ENCODE measurements at regions not wholly inside any gene's neighbourhood (a gene's known extent, or its start where the extent isn't known, plus 50 kb on each side); places are given as distances from the start of the nearest gene placed in this dataset.

DNA sequence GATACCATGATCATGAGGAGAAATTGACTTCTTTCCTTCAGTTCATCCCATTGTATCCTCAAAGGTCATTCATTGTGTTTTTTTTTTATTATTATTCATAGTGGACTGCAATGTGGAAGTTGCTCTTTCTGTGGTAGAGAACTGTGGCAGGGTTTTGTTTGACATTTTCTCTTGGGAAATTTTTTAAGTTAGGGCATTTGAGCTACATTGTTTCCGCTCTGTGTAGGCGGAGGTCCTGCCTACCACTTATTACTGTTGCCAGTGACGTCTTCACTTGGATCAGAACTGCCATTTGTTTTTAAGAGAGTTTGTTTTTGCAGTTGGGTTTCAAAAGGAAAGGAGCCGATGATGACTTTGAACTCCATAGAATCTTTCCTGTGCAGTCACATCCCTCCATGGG is 287.4 kb upstream of the FMN2 start:
- no peak for DNase-seq (ENCODE audit: extremely low read depth, low read depth)
- TF ChIP-seq, protein P1, sequence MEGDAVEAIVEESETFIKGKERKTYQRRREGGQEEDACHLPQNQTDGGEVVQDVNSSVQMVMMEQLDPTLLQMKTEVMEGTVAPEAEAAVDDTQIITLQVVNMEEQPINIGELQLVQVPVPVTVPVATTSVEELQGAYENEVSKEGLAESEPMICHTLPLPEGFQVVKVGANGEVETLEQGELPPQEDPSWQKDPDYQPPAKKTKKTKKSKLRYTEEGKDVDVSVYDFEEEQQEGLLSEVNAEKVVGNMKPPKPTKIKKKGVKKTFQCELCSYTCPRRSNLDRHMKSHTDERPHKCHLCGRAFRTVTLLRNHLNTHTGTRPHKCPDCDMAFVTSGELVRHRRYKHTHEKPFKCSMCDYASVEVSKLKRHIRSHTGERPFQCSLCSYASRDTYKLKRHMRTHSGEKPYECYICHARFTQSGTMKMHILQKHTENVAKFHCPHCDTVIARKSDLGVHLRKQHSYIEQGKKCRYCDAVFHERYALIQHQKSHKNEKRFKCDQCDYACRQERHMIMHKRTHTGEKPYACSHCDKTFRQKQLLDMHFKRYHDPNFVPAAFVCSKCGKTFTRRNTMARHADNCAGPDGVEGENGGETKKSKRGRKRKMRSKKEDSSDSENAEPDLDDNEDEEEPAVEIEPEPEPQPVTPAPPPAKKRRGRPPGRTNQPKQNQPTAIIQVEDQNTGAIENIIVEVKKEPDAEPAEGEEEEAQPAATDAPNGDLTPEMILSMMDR (IDR thresholded peaks at IDR 0.05; ENCODE audit: low read depth, low read length, missing control alignments) = no peak
- H3K4me3 ChIP-seq (replicated peaks; ENCODE audit: low read depth, low read length) = no peak overlapping the region

DNA sequence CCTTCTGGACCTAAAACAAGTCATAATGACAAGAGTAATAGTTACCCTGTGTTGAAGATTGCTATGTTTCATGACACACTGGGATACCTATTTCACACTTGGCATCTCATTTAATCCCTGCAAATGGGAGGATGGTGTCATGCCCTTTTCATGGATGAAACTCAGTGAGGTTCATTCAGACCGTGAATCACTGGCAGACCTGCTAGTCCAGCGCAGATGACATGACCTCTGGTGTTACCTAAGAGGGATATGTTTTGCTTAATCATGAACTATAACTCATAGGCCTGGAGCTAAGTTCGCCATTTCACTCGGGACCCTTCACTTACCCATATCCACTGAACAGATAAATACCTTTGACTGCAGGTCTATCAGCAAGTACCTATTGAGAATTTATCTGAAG is 286.6 kb upstream of the FMN2 start:
- no peak overlapping the region for H3K4me3 ChIP-seq (replicated peaks; ENCODE audit: low read depth, low read length)
- TF ChIP-seq, protein P1 (IDR thresholded peaks at IDR 0.05; ENCODE audit: low read depth, low read length, missing control alignments) = no peak
- DNase-seq (ENCODE audit: extremely low read depth, low read depth) = no peak

DNA sequence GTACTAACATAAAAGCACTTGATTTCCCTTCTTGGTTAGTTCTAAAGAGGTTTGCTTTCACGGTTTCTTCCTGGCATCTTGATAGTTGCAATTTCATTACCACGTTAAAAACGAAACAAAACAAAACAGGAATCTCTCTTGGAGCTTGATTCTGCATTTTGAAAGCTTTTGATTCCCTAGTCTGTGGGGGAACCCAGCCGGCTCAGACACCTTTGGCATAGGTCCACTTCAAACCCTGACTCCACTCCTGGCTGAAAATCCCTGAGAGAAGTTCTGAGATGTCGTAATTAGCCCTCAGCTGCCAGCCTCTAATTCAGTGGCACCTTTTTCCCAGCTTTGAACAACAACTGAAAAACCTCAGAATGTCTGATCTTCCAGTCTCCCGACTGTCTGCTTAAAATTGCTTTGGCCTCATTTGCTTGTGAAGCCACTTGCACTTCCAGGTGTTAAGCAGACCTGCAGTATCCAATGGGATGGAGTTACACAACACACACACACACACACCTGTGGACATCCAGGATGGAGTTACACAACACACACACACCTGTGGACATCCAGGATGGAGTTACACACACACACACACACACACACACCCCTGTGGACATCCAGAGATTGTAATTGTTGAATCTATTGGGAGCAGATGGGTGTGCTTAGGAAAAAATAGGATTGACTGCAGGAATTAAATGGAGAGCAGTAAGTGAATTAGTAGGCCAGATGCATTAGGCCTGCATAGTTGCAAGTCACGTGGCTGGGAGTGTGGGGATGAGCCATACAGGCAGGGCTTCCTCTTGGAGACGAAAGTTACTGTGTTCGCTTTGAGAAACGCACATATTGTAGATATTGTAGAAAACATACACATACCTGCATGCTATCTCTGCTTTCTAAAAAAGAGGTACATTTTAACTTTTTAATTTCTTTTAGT is 285.6 kb upstream of the FMN2 start:
- H3K4me3 ChIP-seq (replicated peaks; ENCODE audit: low read depth, low read length) = no peak overlapping the region
- no peak for DNase-seq (ENCODE audit: extremely low read depth, low read depth)
- TF ChIP-seq, protein P1 (IDR thresholded peaks at IDR 0.05; ENCODE audit: low read depth, low read length, missing control alignments) = no peak

DNA sequence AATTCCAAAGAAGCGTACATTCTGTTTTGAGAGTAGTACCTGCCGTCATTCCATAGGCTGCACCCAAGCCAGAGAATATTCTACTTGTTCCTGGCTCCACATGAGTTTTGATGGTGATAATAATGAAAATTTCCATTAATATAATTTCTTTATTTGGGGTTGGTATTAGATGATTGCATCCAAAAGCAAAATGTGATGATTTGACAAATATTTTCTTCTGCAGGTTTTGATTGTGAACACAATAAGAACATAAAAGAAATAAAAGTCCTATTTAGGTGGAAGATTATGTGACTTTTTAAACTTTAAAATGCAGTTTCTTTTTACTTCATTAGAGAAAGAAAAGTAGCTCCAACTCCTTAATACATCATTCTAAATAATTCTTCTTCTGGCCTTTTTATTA is 284.8 kb upstream of the FMN2 start:
- H3K4me3 ChIP-seq (replicated peaks; ENCODE audit: low read depth, low read length) = no peak overlapping the region
- DNase-seq (ENCODE audit: extremely low read depth, low read depth) = no peak
- TF ChIP-seq, protein P1 (IDR thresholded peaks at IDR 0.05; ENCODE audit: low read depth, low read length, missing control alignments) = no peak

DNA sequence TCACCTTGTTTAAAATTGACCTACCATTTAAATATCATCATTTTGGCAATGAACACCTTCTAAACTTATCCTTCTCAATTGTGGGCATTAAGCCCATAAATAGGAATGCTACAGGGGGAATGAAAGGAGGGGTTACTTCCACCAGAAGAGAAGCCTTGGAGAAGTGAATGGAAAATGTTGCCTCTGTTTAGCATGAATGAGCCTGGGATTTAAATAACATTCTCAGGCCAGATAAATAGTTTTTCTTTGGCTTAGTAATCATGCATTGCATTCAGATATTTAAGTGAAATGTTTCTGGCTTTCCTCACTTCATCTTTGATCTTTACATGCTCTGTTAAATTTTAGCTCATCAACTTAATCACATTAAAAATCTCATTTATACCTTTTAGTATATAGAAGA is 284.3 kb upstream of the FMN2 start:
- H3K4me3 ChIP-seq (replicated peaks; ENCODE audit: low read depth, low read length) = no peak overlapping the region
- DNase-seq (ENCODE audit: extremely low read depth, low read depth) = no peak
- TF ChIP-seq, protein P1 (IDR thresholded peaks at IDR 0.05; ENCODE audit: low read depth, low read length, missing control alignments) = no peak

DNA sequence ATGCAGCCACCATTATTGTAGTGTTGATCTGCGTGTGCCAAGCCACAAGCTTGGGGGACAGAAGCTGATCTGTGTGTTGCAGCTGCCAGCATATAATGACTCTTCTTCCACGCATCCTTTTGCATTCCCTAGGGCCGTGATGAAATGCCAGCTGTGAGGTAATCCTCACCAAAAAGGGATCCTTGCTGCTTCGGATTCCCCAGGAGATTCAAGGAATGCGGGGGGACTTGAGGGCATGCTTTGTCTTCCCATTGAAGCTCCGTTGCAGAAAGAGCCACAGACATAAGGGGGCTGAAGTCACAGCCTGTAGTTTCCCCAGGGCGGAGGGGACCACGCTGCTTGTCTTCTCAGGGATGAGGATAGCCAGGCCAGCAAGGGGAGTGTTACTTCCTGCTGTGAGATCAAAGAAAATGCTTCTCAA is 281.6 kb upstream of the FMN2 start:
- H3K4me3 ChIP-seq (replicated peaks; ENCODE audit: low read depth, low read length) = no peak overlapping the region
- TF ChIP-seq, protein P1 (IDR thresholded peaks at IDR 0.05; ENCODE audit: low read depth, low read length, missing control alignments) = no peak
- no peak for DNase-seq (ENCODE audit: extremely low read depth, low read depth)

Data from HFF-Myc (cell line).